ENCODE measurements at regions not wholly inside any gene's neighbourhood (a gene's known extent, or its start where the extent isn't known, plus 50 kb on each side); places are given as distances from the start of the nearest gene placed in this dataset.
"Not testable (repeated sequence)": the region's sequence is repeated elsewhere in the genome, so short reads cannot be mapped to it uniquely, and the experiment has no call there.

GRCh38 chr11:134720691-134721070, 308.6 kb upstream of the B3GAT1 start:
- H2BK120ac ChIP-seq (replicated peaks; ENCODE audit: low read depth, low read length); H2BK20ac ChIP-seq (ENCODE audit: low read length); H3K9me3 ChIP-seq (ENCODE audit: insufficient read depth in 2 of 2, low read depth in 1 of 2, low read length in 1 of 2); H3K4me2 ChIP-seq (ENCODE audit: insufficient read depth in 1 of 2, low read depth in 2 of 2, low read length in 2 of 2); CTCF ChIA-PET (ENCODE audit: partially characterized antibody); H3K56ac ChIP-seq (replicated peaks; ENCODE audit: insufficient read length, low read depth, low read length); H3K79me1 ChIP-seq (ENCODE audit: low read depth, low read length); H4K8ac ChIP-seq (ENCODE audit: extremely low read depth, insufficient read depth, low read length); H3K4ac ChIP-seq (replicated peaks; ENCODE audit: insufficient read length, low read depth, low read length); DNase-seq (ENCODE audit: low read depth in 1 of 2, low spot score in 2 of 2); FAIRE-seq; H4K20me1 ChIP-seq (replicated peaks in 1 of 2; ENCODE audit: control insufficient read depth in 1 of 2, insufficient read depth in 2 of 2, low read length in 2 of 2); H2BK5ac ChIP-seq (ENCODE audit: low read depth, low read length); H3K27ac ChIP-seq (ENCODE audit: low read depth, low read length); H3K18ac ChIP-seq (ENCODE audit: extremely low read depth, low read length); H3K23me2 ChIP-seq (ENCODE audit: low read depth, low read length); H3K4me1 ChIP-seq (replicated peaks in 1 of 4; ENCODE audit: control insufficient read depth in 3 of 4, insufficient read depth in 4 of 4, low read length in 3 of 4); H3K23ac ChIP-seq (ENCODE audit: insufficient read length); H2BK15ac ChIP-seq (ENCODE audit: low read length); H3K27me3 ChIP-seq (replicated peaks in 1 of 4; ENCODE audit: control insufficient read depth in 3 of 4, extremely low read depth in 1 of 4, insufficient read depth in 3 of 4, low read length in 3 of 4); H3K79me2 ChIP-seq (ENCODE audit: control insufficient read depth in 1 of 2, insufficient read depth in 2 of 2, low read length in 2 of 2); H3K36me3 ChIP-seq (ENCODE audit: control insufficient read depth in 2 of 4, insufficient read depth in 4 of 4, low read length in 3 of 4); H3K9ac ChIP-seq (replicated peaks in 1 of 4; ENCODE audit: extremely low read depth in 1 of 4, low read depth in 3 of 4, low read length in 3 of 4); H2AK5ac ChIP-seq (ENCODE audit: low read depth, low read length); H2AFZ ChIP-seq (ENCODE audit: low read length); H3K14ac ChIP-seq (ENCODE audit: insufficient read length); H3K4me3 ChIP-seq (ENCODE audit: extremely low read depth in 1 of 4, insufficient read depth in 2 of 4, low read depth in 3 of 4, low read length in 4 of 4); POLR2A ChIA-PET (ENCODE audit: partially characterized antibody); H2BK12ac ChIP-seq (ENCODE audit: low read depth, low read length); H4K5ac ChIP-seq (ENCODE audit: insufficient read length, low read depth, low read length); H4K91ac ChIP-seq (replicated peaks; ENCODE audit: insufficient read length, low read length): not testable (repeated sequence)
- whole genome bisulfite sequencing, 2 experiments (ENCODE audit: extremely low coverage in 1 of 2, insufficient coverage in 1 of 2, insufficient read length in 1 of 2, insufficient replicate concordance in 2 of 2, low coverage in 1 of 2, low lambda C conversion rate in 2 of 2, missing lambda C conversion rate in 1 of 2), result 87% methylated on average over 2 of the region's 2 CpGs; no CpG with 5 or more reads in 1 of the 2 experiments

GRCh38 chr11:134719940-134720690, 308.1 kb upstream of the B3GAT1 start:
- H3K4ac ChIP-seq (replicated peaks; ENCODE audit: insufficient read length, low read depth, low read length); H4K20me1 ChIP-seq (replicated peaks in 1 of 2; ENCODE audit: control insufficient read depth in 1 of 2, insufficient read depth in 2 of 2, low read length in 2 of 2); H3K4me1 ChIP-seq (replicated peaks in 1 of 4; ENCODE audit: control insufficient read depth in 3 of 4, insufficient read depth in 4 of 4, low read length in 3 of 4); H2AFZ ChIP-seq (ENCODE audit: low read length); H2BK120ac ChIP-seq (replicated peaks; ENCODE audit: low read depth, low read length); DNase-seq (ENCODE audit: low read depth in 1 of 2, low spot score in 2 of 2); H3K9ac ChIP-seq (replicated peaks in 1 of 4; ENCODE audit: extremely low read depth in 1 of 4, low read depth in 3 of 4, low read length in 3 of 4); H3K27me3 ChIP-seq (replicated peaks in 1 of 4; ENCODE audit: control insufficient read depth in 3 of 4, extremely low read depth in 1 of 4, insufficient read depth in 3 of 4, low read length in 3 of 4); H3K79me1 ChIP-seq (ENCODE audit: low read depth, low read length); H3K23me2 ChIP-seq (ENCODE audit: low read depth, low read length); CTCF ChIA-PET (ENCODE audit: partially characterized antibody); H3K79me2 ChIP-seq (ENCODE audit: control insufficient read depth in 1 of 2, insufficient read depth in 2 of 2, low read length in 2 of 2); H4K91ac ChIP-seq (replicated peaks; ENCODE audit: insufficient read length, low read length); H3K56ac ChIP-seq (replicated peaks; ENCODE audit: insufficient read length, low read depth, low read length); H3K14ac ChIP-seq (ENCODE audit: insufficient read length); POLR2A ChIA-PET (ENCODE audit: partially characterized antibody); H2BK20ac ChIP-seq (ENCODE audit: low read length); H3K23ac ChIP-seq (ENCODE audit: insufficient read length); H2AK5ac ChIP-seq (ENCODE audit: low read depth, low read length); FAIRE-seq; H2BK12ac ChIP-seq (ENCODE audit: low read depth, low read length); H3K36me3 ChIP-seq (ENCODE audit: control insufficient read depth in 2 of 4, insufficient read depth in 4 of 4, low read length in 3 of 4); H3K27ac ChIP-seq (ENCODE audit: low read depth, low read length); H2BK5ac ChIP-seq (ENCODE audit: low read depth, low read length); H2BK15ac ChIP-seq (ENCODE audit: low read length); H3K18ac ChIP-seq (ENCODE audit: extremely low read depth, low read length); H4K8ac ChIP-seq (ENCODE audit: extremely low read depth, insufficient read depth, low read length); H3K4me2 ChIP-seq (ENCODE audit: insufficient read depth in 1 of 2, low read depth in 2 of 2, low read length in 2 of 2); H4K5ac ChIP-seq (ENCODE audit: insufficient read length, low read depth, low read length); H3K9me3 ChIP-seq (ENCODE audit: insufficient read depth in 2 of 2, low read depth in 1 of 2, low read length in 1 of 2); H3K4me3 ChIP-seq (ENCODE audit: extremely low read depth in 1 of 4, insufficient read depth in 2 of 4, low read depth in 3 of 4, low read length in 4 of 4): not testable (repeated sequence)
- 86% methylated on average over 3 of the region's 4 CpGs; no CpG with 5 or more reads in 1 of the 2 experiments for WGBS, 2 experiments (ENCODE audit: extremely low coverage in 1 of 2, insufficient coverage in 1 of 2, insufficient read length in 1 of 2, insufficient replicate concordance in 2 of 2, low coverage in 1 of 2, low lambda C conversion rate in 2 of 2, missing lambda C conversion rate in 1 of 2)
